HTR-8/SVneo (cell line): ENCODE measurements at regions not wholly inside any gene's neighbourhood (a gene's known extent, or its start where the extent isn't known, plus 50 kb on each side); places are given as distances from the start of the nearest gene placed in this dataset.

Experiments
- DNase-seq: peaks from one replicate; pipeline ENCODE4 v3.0.0; 2011; ENCODE audit warnings: low spot score, mixed read lengths; ENCODE audit not compliant: insufficient read length
- FAIRE-seq: peaks from 2 replicates; lab custom pipeline; 2011; peaks lifted over from hg19 to GRCh38; lab: Jason Lieb, UNC

GRCh38 chr10:21230219-21230618 is 295.3 kb downstream of the SKIDA1 start:
- FAIRE-seq (no peak), DNase-seq (no peak)

DNA sequence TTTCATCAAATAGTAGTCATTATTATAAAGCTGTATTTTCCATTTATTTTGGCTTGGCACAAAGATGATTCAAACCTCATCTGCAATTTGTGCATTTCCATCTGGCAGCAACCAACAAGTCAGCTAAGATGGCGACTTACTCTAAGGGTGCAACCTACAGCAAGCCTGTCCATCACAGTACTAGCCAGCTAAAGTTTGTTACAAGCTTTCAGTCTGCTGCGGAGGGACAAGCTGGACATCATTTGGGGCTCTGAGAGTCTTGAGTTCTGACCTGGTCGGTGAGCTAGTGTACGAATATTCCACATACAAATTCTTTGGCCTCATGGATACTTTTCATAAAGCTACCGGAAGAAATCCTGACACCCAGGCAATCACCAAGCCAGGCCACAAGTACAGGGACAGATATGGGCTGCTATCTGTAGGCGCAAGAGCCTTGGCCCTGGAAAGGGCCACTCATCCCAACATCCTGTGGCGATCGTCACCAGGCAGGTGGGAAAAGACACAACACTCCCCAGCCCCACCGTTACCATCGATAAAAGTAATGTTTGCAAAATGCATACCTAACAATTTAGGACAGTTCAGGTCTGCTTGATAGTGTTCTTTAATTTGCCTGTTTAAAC is 307.6 kb downstream of the SKIDA1 start:
- FAIRE-seq (no peak), DNase-seq (no peak)

- DNase-seq (no peak), FAIRE-seq (no peak)
These were observed 308.4 kb downstream of the SKIDA1 start for GRCh38 chr10:21217107-21217506.

GRCh38 chr10:21214329-21214728 is 311.2 kb downstream of the SKIDA1 start:
- FAIRE-seq = peak; percentile 67
- DNase-seq = no peak

GRCh38 chr10:21213381-21213780 is 312.1 kb downstream of the SKIDA1 start:
- DNase-seq = no peak
- FAIRE-seq = no peak

DNA sequence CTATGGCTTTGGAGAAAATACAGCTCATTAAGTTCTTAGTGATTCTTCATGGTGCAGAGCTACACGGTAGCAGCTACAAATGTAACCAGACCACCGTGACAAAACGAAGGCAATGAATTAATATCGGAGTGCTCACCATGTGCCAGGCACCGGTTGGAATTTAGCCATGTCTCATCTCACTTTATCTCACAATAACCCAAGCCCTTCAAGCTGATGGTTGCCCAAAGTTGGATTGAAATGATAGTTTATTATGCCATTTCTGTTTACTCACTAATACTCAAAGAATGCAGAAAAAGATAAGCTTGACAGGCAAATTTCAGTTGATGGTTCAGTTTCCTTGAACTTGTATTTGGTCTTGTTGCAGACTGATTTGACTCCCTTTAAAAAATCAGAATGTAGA is 312.6 kb downstream of the SKIDA1 start:
- FAIRE-seq (no peak), DNase-seq (no peak)

- DNase-seq (no peak), FAIRE-seq (no peak)
These were observed 313.1 kb downstream of the SKIDA1 start for GRCh38 chr10:21212348-21212747.

DNA sequence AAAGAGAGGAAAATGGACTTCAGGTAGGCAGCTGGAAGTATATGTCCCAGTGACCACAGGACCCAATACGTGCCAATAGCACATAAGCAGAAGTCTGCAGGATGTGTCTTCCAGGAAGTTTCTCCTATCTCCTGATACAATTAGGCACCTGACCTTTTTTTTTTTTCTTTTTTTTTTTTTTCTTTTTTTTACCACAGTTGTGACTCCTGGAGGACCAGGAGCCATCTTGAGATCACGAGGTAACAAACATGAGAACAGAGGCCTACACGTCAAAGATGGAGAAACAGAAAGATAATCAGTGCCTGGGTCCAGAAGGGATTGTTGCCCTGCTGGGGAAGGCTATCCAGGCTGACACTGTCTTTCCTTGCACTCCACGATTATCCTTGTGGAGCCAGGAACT is 312.4 kb upstream of the NEBL start:
- no peak for DNase-seq
- FAIRE-seq = no peak

DNA sequence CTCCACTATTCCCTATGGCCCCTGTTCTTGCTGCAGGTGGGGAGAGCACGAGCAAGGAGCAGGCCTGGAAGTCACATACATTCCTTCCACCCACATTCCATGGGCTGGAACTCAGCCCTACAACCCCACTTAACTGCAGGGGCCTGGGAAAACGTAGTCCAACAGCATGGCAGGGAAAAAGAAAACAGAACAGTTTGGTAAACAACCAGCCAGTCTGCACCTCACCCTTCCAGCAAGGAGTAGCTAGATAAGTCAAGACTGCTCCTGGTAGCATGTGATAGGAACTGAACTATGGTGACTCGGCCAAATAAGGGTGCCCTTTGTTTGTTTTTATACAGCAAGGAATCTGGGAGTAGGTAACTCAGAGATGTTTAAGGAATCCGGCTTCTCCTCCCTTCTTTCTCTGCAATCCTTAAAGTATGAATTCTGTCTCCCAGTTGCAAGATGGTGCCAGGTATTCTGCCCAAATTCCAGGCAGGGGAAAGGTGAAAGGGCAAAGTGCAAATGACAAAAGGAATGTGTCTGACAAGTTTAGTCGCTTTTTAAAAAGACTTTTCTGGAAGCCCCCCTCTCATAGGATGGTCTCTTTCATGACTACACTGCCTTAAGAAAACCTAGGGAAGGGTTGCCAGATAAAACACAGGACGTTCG is 311.7 kb upstream of the NEBL start:
- DNase-seq = no peak
- no peak for FAIRE-seq

DNA sequence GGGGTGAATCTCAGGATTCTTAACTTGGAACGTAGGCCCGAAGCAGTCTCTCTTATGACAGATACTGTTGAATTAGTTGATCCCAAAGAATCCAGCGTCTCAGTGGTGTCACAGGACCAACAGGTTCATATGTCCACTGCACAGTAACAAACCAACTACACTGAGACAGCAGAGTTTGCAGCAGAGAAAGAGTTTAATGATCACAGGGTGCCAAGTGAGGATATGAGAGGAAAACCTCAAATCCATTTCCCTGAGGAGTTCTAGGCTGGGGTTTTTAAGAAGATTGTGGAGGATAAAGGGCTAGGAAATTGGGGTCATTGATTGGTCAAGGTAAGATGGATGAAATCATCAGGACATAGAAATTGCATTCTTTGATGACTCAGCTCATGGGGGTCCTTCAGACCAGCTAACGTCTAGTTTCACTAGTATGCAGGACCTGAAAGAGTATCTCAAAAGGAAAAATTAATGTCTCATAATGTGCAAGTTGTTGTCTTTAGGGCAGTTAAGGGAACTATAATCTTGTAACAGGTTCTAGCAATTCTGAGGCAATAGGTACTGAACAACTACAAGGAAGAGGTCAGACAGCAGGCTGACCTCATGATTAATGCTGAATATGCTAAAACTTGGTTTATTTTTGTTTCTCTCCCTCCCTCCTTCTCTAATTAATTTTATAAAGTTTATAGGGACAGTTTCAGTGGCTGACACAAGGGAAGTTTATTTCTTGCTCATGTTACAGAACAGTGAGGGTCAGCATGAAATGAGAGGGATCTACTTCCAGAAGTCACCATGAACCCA is 310.9 kb upstream of the NEBL start:
- FAIRE-seq (no peak), DNase-seq (no peak)

GRCh38 chr10:21205328-21205727 is 308.2 kb upstream of the NEBL start:
- FAIRE-seq = no peak

GRCh38 chr10:21203473-21204107 is 306.5 kb upstream of the NEBL start:
- no peak for FAIRE-seq
- no peak for DNase-seq

More at GRCh38 chr10:21205328-21205727, 308.2 kb upstream of the NEBL start:
- no peak for DNase-seq

GRCh38 chr10:21202776-21203462 is 305.8 kb upstream of the NEBL start:
- FAIRE-seq (no peak), DNase-seq (no peak)

- FAIRE-seq = no peak
- no peak for DNase-seq
These were observed 302.4 kb upstream of the NEBL start for GRCh38 chr10:21199501-21199900.

DNA sequence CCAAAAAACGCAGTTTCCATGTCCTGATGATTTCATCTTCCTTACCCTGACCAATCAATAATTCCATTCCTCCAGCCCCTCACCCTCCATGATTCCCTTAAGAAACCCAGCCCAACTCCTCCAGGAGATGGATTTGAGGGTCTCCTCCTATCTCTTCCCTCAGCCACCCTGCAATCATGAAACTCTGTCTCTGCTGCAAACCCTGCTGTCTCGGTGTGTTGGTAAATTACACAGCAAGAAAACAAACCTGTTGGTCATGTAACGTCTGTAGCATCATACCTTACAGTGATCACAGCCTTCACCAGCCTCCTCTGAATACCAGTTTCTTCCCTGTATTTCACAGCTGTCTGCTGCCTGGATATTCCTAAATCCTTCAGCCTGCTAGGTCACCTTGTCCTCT is 300.7 kb upstream of the NEBL start:
- FAIRE-seq = no peak

GRCh38 chr10:21196822-21197395 is 299.8 kb upstream of the NEBL start:
- DNase-seq = no peak
- FAIRE-seq = no peak

More for the DNA sequence above, 300.7 kb upstream of the NEBL start:
- DNase-seq = no peak

- no peak for DNase-seq
- FAIRE-seq = no peak
These were observed 298.1 kb upstream of the NEBL start for GRCh38 chr10:21195252-21195651.

- DNase-seq (peak; percentile 19), FAIRE-seq (no peak)
These were observed 297.4 kb upstream of the NEBL start for GRCh38 chr10:21194510-21194993.

DNA sequence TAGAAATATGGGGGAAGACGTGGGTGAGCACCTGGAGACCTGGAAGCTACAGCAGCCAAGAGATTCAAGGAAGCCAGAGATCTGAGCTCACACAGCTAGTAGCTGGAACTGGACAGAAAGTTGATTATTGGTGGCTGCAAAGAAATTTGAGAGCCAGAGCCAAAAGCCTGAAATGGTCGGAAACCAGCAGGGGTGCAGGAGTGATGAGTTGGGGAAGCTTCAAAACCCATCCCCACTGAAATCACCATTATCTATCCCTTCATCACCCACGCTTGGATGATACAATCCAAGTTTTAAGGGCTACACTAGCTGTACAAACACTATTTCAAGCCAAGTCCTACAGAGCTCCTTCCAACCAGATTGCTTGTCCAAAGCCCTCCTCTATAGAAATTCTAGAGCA is 296.1 kb upstream of the NEBL start:
- DNase-seq (no peak), FAIRE-seq (no peak)

DNA sequence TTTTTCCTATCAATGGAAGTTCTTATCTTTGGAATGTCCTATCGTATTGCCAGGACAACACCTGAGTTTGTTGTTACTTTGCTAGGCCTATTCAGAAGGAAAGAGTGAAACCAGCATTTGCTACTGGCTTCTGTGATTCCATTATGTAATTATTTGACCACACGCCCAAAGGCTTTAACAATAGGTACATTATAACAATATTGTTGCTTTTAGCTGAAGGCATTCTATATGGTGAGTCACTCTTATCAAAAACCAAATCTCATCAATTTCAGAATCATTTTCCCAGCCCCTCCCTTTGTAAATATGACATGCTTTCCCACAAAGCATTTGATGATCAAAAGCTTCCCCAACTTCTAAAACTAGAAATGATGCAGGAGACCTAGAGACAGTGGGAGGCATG is 294.4 kb upstream of the NEBL start:
- no peak for DNase-seq
- FAIRE-seq = no peak
